Activated CD8-positive, alpha-beta memory T cell treated with anti-CD3 and anti-CD28 coated beads, Interleukin-2, amount 50 U/mL, for 24 hours (primary cell): ENCODE measurements at regions not wholly inside any gene's neighbourhood (a gene's known extent, or its start where the extent isn't known, plus 50 kb on each side); places are given as distances from the start of the nearest gene placed in this dataset.
A peak's percentile ranks its signal among the peaks of the same experiment; 100 is the strongest.
"Not testable (repeated sequence)": the region's sequence is repeated elsewhere in the genome, so short reads cannot be mapped to it uniquely, and the experiment has no call there.

Experiments
- DNase-seq: peaks from one replicate; pipeline ENCODE4 v3.0.0-alpha.2; 2020; ENCODE audit errors: extremely low read depth

DNA sequence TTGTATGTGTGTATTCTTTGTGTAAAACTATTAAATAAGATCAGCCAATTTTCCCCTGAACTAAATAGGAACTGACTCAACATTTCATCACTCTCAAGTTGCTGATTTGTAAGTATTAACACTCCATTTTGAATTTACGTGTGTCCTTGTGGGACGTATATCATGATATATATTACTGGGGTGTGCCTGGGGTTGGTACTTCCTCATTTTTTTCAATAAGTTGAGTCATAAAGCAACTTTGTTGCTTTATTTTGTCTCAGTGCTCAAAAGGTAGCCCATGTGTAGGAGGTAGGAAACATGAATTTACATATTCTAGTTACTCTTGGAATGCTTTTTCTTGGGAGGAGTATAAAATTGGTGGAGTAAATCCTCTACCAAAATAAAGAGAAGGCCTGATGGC, 193.9 kb upstream of the RAG2 start:
- DNase-seq: no peak

DNA sequence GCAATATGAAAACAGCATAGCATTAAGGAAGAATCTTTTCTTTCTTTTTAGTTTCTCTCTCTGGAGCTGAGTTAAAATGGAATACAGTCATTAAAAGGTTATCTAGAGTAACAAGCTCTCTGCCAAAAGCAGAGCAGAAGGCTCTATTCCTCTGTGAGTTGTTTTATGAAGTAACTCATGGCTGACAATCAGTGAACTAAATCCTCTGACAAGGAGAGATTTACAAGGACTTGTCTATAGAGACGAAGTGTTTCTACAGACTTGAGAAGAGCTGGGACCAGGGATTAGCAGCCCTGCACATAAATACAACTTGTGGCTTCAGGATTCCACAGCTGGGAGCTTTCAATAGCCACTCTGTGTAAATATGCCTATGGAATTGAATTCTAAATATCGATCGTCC, 192.5 kb upstream of the RAG2 start:
- no peak for DNase-seq

DNA sequence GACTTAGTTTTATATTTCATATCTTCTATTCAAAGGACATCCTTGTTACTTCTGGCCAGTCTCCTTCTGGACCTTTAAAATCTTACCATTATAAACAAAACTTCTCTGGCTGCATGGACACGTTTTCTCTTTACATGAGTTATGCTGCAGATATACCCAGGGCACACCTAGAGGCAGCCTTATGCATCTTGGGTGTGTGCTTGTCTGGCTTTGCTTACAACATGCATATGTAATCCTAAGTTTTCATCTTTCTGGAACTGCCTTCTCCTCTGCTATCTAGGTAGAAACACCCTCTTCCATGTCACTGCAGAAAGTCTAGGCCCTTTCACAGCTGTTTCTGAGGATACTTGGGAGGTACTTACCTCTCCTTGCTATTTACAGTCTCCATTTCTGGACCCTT, 185.8 kb upstream of the RAG2 start:
- no peak for DNase-seq

DNA sequence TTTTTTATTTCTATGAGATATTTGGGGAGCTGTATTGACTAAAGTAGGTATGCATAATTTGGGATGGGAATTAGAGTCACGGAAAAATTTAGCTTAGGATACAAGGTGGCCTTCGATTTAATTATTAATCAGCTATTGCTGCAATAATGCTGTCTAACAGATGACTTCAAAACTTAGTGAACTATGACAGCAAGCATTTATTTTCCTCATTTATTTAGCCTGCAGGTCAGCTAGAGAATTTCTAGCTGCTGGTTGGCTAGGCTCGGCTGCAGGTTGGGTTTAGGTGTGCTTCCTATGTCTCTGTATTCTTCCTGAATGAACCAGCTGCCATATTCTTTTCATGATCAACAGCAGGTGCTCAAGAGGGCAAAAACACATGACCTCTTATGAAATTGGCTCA, 181.8 kb upstream of the RAG2 start:
- DNase-seq: no peak

DNA sequence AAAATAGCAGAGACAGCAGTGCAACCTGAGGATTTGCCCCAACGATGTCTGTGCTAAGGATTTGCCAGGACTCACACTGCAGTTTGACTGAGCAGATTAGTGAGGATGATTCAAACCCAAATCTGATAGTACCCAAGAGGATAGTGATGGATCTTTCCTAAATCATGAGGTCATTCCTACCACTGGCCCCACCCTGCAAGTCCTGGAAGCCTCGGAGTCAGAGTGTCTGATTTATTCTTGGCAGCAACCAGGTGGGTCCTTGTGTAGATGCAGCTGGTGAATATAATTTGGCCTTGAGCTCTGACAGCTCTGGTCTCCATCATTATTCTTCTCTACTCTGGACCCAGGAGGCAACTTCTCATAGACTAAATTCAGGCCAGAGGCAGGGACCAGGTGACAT, 179.3 kb upstream of the RAG2 start:
- DNase-seq: no peak

DNA sequence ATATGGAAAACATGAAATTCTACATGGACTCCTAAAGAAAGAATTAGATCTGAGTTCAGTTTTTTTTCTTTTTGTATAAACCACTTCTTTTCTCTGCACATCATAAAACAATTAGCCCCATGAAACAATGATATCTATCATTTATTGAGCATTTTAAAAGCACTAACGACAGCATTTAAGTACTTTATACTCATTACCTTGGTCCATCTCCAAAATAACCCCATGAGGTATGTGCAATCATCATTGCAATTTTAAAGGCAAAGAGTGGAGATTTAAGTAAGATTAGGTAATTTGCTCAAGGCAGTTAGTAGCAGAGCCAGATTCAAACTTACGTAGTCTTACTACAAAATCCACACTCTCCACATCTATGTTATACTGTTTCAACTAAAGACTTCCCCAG, 177.7 kb upstream of the RAG2 start:
- no peak for DNase-seq

DNA sequence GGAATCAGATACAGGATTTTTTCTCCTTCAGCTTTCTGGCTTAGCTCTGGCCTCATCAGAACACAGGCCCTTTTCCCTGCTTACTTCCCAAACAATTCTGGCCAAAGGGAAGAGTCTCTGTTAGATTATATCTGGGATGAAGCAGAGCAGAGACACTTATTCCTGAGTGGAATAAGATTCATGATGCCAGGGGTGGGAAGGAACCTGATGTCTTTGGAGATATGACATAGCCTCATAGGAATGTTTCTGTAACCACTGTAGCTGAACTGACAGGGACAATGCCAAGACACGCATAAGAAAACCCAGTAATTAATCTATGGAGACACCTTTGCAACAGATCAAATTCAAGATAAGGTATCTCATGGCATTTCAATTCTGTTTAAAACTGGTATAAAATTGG, 177.1 kb upstream of the RAG2 start:
- DNase-seq: no peak

DNA sequence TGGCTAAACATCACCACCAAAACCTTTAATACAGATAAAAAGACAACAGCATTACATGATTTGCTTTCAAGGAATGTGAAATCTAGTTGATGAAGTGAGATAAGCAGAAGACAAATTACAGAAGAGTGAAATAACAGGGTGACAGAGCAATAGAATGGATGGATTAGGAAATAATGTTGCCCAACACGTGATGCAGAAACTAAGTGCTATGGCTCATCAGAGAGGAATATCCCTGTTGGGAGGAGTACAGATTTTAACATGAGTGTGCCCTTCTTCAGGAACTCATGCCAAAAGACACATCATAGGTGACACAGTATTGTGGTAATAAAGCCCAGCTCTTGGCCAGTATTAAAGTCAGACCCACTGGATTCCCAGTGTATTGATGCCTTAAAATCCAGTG, 176.6 kb upstream of the RAG2 start:
- DNase-seq: no peak

DNA sequence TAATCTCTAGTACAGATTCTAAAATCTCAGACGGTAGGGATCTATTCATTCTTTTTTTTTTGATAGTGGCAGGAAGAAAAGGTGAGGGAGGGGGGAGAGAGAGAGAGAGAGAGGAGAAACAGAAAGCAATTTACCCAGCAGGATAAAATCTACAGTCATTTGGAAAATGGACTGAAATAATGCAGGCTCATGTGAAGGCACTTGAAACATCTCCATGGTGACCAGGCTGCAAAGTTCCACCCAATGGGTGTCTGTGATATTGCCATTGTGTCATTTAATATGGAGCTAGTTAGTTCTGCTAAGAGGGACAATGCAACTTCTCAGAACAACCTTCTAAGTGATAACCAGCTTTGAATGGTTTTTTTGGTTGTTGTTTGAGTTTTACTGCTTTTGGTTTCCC, 165.2 kb upstream of the RAG2 start:
- no peak for DNase-seq

DNA sequence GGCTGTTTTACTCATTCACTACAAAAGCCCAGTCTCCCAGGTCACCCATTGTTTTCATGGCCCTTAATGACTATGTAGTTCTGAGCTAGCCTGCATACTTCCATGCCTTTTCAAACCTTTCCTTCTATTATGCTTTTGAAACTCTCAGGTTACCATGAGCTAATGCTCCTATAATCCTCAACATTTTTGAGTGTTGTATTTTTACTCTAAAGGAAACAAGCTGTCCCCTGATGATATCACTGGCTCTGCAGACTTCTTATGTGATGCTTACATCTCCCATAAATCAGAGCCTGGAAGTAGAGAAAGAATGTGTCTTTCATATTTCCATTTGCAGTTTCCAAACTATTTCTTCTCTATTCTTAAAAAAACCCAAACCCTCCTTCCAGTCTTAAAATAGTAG, 159.0 kb upstream of the RAG2 start:
- DNase-seq: no peak

DNA sequence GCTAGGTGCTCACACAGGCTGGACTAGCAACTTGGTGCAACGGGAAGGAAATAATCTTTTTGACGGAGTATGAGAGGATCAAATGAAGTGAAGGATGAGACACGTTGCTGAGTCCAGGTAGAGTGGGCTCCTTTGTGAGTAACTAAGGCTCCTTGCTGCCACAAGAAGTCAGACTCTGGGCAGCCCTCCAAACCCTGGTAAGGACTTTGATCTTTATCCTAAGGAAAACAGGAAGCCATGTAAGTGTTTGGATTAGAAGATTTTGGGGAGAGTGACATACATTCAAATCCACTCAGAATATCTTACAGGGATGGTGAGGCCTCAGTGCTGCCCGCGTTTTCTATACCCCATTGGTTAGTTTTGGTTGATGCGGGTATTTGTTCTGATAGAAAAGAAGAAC, 155.9 kb upstream of the RAG2 start:
- DNase-seq: no peak

DNA sequence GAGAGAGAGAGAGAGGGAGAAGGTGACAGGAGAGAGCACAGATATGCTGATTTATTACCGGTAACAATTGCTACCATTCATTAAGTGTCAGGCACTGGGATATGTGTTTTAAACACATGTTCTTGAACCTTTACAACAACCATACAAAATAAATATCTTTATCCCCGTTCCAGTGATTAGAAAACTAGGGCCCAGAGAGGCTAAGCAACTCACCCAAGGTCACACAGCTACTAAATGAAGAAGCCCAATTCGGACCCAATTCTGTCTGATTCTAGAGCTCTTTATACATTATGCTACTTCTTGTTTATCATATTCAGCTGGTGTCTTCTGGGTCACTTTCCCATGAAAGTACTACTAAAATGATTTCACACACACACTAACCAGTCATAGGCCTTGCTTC, 154.0 kb upstream of the RAG2 start:
- no peak for DNase-seq

DNA sequence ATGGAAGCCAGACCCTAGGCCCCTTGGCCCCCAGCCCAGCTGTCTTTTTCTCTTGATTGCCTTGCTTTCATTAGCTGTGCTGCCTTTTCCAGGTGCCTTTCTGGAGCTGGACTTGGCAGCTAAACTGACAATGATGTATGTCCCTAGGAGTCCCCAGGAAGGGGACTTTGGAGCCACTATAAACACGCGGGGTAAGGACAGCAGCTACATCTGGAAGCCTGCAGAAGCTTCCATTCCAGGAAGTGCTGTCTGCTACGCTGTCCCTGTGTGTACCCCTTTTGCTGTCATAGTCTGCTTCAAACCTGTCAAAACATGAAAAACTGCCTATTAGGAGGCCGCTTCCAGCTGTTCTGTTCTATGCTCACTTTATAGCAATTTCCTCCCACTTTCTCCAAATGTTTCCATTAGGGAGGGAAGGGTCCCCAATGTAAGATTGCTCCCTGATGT, 153.3 kb upstream of the RAG2 start:
- DNase-seq: no peak

DNA sequence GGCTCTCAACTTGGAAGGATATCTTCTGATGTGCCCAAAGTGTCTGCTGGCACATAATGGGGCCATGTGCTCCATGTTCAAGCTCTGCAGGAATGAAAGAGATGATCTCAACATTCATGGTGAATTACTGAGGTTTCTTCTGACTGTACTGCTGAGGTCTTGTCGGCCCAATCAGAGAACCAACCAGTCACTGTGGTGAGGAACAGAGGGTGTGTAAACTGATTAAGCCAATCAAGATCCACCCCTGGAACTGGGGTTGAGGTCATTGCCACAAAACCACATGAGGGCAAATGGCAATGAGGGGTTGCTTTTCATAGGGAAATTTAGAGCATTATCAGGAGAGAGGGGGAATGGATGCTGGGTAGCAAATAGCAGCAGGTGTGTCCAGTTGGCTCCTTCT, 152.3 kb upstream of the RAG2 start:
- no peak for DNase-seq

DNA sequence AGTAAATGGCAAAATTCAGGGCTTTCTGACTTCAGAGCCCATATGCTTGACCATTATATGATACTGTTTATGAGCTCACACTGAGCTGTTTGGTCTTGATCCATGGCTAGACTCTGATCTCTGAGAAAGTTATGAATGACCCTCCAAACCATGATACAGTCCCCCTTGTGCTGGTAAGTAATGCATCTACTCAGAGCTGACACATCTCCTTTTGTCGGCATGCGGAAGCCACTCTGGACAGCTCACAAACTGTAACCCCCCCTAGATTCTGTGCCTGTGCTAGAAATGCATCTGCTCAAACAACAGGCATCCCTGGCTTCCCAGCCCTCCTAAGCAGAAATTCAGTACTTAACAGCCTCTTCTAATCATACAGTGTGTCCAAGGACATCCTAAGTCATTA, 150.8 kb upstream of the RAG2 start:
- DNase-seq: no peak

DNA sequence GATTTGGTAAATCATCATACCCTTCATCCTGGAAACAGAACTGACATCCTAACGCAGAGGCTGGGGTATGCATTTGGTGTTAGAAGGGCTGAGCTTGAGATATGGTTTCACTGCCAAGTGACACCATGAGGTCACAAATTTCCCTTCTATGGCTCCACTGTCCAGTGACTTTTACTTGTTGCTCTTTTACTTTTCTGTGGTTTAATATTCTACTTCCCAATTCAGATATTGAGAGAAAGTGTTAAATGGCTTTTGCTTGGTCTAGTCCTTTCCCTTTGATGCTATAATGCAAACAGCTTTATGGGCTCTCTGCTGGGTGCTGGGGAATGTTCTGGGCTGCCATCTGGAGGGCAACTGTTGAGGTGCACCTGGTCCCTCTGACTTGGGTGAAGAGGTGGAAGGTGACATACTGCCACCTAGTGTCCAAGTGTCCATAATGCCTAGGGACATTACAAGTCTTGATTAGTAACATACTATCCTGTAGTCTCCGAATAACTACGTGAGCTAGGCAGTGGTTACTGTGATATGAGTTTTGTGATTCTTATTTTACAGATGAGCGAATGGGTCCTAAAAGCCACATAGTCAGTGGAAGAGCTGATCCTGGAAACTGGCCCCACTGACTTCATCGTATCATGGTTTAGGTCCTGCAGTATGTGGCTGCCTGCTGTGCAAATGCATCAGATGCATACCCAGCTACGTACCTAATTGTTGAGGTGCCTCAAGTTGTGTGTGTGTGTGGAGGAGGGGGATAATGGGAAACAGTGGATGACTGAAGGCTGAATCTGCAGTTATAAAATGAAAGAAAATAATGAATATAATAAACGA, 149.1 kb upstream of the RAG2 start:
- DNase-seq: peak; percentile 65

DNA sequence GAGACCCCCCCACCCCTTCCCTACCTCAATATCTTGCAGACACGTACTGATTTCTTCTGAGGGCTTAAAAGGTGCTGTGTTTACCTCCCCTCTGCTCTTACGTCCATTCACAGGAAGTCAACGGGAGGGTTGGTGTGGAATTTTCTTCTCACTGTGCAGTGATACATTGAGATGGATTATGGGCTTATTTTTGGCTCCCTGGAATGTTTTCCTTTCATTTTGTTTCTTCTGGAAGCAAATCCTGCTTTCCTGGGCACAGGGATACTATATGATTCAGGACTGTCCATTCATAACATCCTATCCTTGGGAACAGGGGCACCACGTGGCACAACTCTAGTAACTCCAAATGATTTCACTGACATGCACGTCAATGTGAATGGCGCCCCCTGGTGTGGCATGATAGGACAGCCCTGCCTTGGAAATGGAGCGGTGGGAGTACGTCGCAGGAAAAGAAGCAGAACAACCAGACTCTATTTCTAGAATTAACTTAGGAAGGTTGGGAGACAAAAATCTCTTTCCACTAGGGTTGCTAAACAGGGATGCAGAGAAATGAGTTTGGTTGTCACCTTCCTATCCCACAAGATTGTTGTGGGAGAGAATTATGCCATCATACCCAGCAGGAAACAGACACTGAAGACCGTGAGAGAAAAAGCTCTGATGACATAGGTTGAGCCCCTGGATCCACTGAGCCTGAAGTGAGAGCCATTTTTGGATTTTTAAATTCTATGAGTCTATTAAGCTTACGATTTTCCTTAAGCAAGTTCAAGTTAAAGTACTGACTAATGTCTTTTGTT, 146.5 kb upstream of the RAG2 start:
- DNase-seq: peak; percentile 14

DNA sequence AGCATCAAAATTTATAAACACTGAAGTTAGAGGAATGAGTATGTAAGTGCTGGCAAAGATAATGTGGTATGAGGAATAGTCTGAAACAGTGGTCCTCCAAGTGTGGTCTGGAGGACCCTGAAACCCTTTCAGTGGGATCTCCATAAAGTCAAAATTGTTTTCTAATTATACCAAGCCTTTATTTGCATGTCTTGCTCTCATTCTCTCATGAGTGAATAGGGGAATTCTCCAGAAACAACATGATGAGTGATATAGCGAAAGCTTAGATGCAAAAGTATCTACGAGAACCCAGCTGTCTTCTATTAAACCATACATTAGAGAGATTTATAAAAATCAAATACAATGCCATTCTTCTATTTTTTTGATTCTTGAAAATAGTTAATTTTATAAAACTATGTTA, 145.0 kb upstream of the RAG2 start:
- DNase-seq: no peak

DNA sequence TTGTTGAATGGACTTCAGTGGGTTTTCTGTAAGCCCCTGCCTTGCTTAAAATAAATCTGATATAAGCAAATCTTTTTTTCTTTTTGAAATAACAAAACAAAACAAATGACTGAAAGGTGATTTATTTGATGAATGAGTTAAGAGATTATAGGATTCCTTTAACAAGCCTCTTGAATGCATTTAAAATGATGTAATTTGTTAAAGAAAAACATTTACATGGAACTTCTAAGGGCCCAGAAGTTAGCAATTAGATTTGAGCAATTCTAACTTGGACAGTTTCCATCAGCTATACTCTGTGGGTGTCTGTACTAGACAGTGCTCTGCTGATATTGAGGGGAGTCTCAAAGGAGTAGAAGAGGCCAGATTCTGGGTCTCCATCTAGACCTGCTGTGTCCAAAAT, 143.5 kb upstream of the RAG2 start:
- DNase-seq: no peak

DNA sequence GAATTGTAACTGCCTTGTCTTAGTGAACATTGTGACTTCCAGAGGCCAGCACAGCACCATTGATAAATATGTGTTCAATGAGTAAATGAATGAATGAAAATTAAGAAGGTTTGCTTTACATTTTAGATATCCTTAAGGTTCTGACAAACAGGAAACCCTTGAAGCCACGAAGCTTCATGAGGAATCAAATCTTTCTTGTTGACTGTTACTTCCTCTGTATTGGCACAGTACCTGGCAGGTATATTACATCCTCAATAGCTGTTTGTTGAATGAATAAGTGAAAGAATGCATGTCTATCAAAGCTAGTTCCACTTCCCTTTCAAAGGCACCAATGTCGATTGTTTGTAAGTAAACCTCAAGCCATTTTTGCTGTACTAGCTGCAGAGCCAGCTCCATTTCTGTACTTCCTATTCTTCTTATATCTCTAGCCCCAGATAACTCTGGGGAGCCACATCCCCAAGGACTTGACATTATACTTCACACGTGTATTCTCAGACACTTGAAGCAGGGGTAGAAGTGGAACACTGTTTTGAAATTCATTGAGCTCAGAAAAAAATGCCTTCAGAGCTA, 140.3 kb upstream of the RAG2 start:
- no peak for DNase-seq

DNA sequence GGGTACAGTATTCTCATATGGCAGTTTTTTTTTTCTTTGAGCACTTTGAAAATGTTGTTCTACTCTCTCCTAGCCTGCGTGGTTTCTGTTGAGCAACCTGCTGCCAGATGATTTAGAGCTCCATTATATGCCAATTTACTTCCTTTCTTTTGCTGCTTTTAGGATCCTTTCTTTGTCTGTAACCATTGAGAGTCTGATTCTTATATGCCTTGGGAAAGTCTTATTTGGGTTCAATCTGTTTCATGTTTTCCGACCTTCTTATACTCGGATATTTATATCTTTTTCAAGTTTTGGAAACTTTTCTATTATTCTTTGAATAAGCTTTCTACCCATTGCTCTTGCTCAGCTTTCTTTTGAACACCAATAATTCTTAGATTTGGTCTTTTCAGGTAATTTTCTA, 138.1 kb upstream of the RAG2 start:
- DNase-seq: no peak

DNA sequence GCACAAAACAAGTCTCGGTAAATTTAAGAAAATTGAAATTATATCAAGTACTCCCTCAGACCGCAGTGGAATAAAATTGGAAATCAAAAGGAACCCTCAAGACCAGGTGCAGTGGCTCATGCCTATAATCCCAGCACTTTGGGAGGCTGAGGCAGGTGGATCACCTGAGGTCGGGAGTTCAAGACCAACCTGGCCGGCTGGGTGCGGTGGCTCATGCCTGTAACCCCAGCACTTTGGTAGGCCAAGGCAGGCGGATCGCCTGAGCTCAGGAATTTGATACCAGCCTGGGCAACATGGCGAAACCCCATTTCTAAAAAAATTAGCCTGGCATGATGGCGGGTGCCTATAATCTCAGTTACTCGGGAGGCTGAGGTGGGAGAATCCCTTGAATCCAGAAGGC, 135.7 kb upstream of the RAG2 start:
- DNase-seq: not testable (repeated sequence)

DNA sequence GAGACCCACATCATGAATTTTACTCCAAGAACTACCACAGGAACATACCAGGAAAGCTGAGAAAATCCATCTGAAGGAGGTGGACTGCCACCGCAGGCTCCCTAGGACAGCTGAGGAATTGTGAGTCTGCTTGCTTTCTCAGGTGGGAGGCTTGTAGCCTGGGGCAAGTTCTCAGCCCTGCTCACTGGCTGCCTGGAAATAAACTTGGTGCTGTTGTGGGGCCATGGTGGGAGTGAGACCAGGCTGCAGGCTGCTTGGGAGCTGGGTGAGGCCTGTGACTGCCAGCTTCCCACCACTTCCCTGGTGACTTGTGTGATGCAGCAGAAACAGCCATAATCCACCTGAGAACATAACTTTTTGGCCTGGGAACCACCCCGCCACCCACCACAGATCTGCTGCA, 132.7 kb upstream of the RAG2 start:
- DNase-seq: no peak
